ENCODE measurements at regions not wholly inside any gene's neighbourhood (a gene's known extent, or its start where the extent isn't known, plus 50 kb on each side); places are given as distances from the start of the nearest gene placed in this dataset.

GRCh38 chr9:68629042-68629441 lies 76.0 kb upstream of the PIP5K1B start:
- TF ChIP-seq CTCF (IDR thresholded peaks at IDR 0.05) (no peak), EP300 (IDR thresholded peaks at IDR 0.05) (no peak), POLR2AphosphoS5 (IDR thresholded peaks at IDR 0.05) (no peak), POLR2A (IDR thresholded peaks at IDR 0.05) (no peak)
